Trophoblast cell (in vitro differentiated cells and primary cell): ENCODE measurements at regions not wholly inside any gene's neighbourhood (a gene's known extent, or its start where the extent isn't known, plus 50 kb on each side); places are given as distances from the start of the nearest gene placed in this dataset.

Experiments used
- DNase-seq, 2 donors: peaks; one replicate each; pipeline ENCODE4 v3.0.0-alpha.2; 2016
- H2AFZ ChIP-seq: 2 replicates; pipeline ENCODE4 v1.6.1; 2013; ENCODE audit warnings: low read length, moderate library complexity, mild to moderate bottlenecking; ENCODE audit not compliant: insufficient read depth, poor library complexity
- H2AK5ac ChIP-seq: 2 replicates; pipeline ENCODE4 v1.6.1; 2013; ENCODE audit warnings: mild to moderate bottlenecking, low read length
- H2BK120ac ChIP-seq: 2 replicates; pipeline ENCODE4 v1.6.1; 2013; ENCODE audit warnings: low read length, mild to moderate bottlenecking, moderate library complexity; ENCODE audit not compliant: insufficient read depth, poor library complexity
- H2BK12ac ChIP-seq: 2 replicates; pipeline ENCODE4 v1.6.1; 2013; ENCODE audit warnings: mild to moderate bottlenecking, low read length, moderate library complexity
- H2BK5ac ChIP-seq: 2 replicates; pipeline ENCODE4 v1.6.1; 2013; ENCODE audit warnings: low read length, low read depth, moderate library complexity, mild to moderate bottlenecking; ENCODE audit not compliant: poor library complexity
- H3K14ac ChIP-seq: 2 replicates; pipeline ENCODE4 v1.6.1; 2013; ENCODE audit warnings: mild to moderate bottlenecking, low read length
- H3K18ac ChIP-seq: 2 replicates; pipeline ENCODE4 v1.6.1; 2013; ENCODE audit warnings: mild to moderate bottlenecking, low read length
- H3K23ac ChIP-seq: 2 replicates; pipeline ENCODE4 v1.6.1; 2013; ENCODE audit warnings: low read length
- H3K27ac ChIP-seq: 2 replicates; pipeline ENCODE4 v1.5.1; 2013; ENCODE audit warnings: low read depth, mild to moderate bottlenecking, inconsistent platforms, low read length, moderate library complexity
- H3K27me3 ChIP-seq: 2 replicates; pipeline ENCODE4 v1.6.1; 2013; ENCODE audit warnings: inconsistent platforms, mild to moderate bottlenecking, low read length, moderate library complexity; ENCODE audit not compliant: insufficient read depth
- H3K36me3 ChIP-seq, 2 experiments: 1 replicate in 1 of 2; 2 replicates in 1 of 2; pipeline ENCODE4 v1.6.1; 2013; ENCODE audit warnings: low read length in 2 of 2, mild to moderate bottlenecking in 2 of 2, moderate library complexity in 1 of 2; ENCODE audit not compliant: insufficient read depth in 2 of 2, control insufficient read depth in 1 of 2
- H3K4ac ChIP-seq: 2 replicates; pipeline ENCODE4 v1.6.1; 2013; ENCODE audit warnings: low read depth, mild to moderate bottlenecking, low read length, moderate library complexity
- H3K4me1 ChIP-seq, 2 experiments: 1 replicate in 1 of 2; 2 replicates in 1 of 2; pipeline ENCODE4 v1.6.1; 2013; ENCODE audit warnings: low read length in 2 of 2, mild to moderate bottlenecking in 2 of 2, moderate library complexity in 1 of 2; ENCODE audit not compliant: insufficient read depth in 2 of 2, control insufficient read depth in 1 of 2
- H3K4me2 ChIP-seq: 2 replicates; pipeline ENCODE4 v1.6.1; 2013; ENCODE audit warnings: inconsistent platforms, mild to moderate bottlenecking, low read length, moderate library complexity
- H3K4me3 ChIP-seq: 2 replicates; pipeline ENCODE4 v1.5.1; 2013; ENCODE audit warnings: mild to moderate bottlenecking, low read depth, low read length, inconsistent platforms
- H3K79me1 ChIP-seq: one replicate; pipeline ENCODE4 v1.6.1; 2013; ENCODE audit warnings: low read length
- H3K79me2 ChIP-seq: 2 replicates; pipeline ENCODE4 v1.6.1; 2013; ENCODE audit warnings: low read length, mild to moderate bottlenecking; ENCODE audit not compliant: control insufficient read depth, insufficient read depth, poor library complexity
- H3K9ac ChIP-seq: 2 replicates; pipeline ENCODE4 v1.6.1; 2013; ENCODE audit warnings: mild to moderate bottlenecking, low read length
- H3K9me3 ChIP-seq: 2 replicates; pipeline ENCODE4 v1.6.1; 2013; ENCODE audit warnings: low read depth, mild to moderate bottlenecking, control low read depth, inconsistent platforms, low read length; ENCODE audit not compliant: insufficient read depth
- H4K12ac ChIP-seq: 2 replicates; pipeline ENCODE4 v1.6.1; 2013; ENCODE audit warnings: low read depth, mild to moderate bottlenecking, low read length, moderate library complexity
- H4K8ac ChIP-seq: 2 replicates; pipeline ENCODE4 v1.6.1; 2013; ENCODE audit warnings: low read depth, mild to moderate bottlenecking, low read length, moderate library complexity
- H4K91ac ChIP-seq: one replicate; pipeline ENCODE4 v1.6.1; 2013; ENCODE audit warnings: low read depth, mild to moderate bottlenecking, low read length, moderate library complexity
- WGBS: extraction: QIAGEN DNeasy Blood & Tissue Kit; methylation state at CpG from one replicate; pipeline ENCODE4 v1.1.7; 2013; ENCODE audit warnings: missing lambda C conversion rate; ENCODE audit not compliant: insufficient read length, insufficient coverage; ENCODE audit errors: extremely low coverage; 5-methylcytosine and 5-hydroxymethylcytosine counted together

GRCh38 chr4:100841911-100842310 lies 324.1 kb upstream of the EMCN start:
- Histone ChIP-seq H2AK5ac (no peak overlapping the region), H3K4me1 (no peaks in the 10 kb centered on the region)

GRCh38 chr4:100839712-100840111 lies 321.9 kb upstream of the EMCN start:
- Histone ChIP-seq H3K14ac (no peak overlapping the region), H3K4me1 (no peaks in the 10 kb centered on the region), H3K23ac (no peak overlapping the region), H3K27ac (no peak overlapping the region), H3K9ac (no peak overlapping the region), H4K12ac (no peak overlapping the region), H3K27me3 (no peaks in the 10 kb centered on the region), H3K18ac (no peak overlapping the region), H3K4me2 (no peak overlapping the region), H3K79me1 (no peaks in the 10 kb centered on the region), H4K8ac (no peak overlapping the region), H2AFZ (no peak overlapping the region), H3K36me3 (no peaks in the 10 kb centered on the region), H4K91ac (no peak overlapping the region), H3K4ac (no peak overlapping the region), H3K79me2 (no peaks in the 10 kb centered on the region), H2BK12ac (no peak overlapping the region), H3K4me3 (no peak overlapping the region), H3K9me3 (no peaks in the 10 kb centered on the region), H2AK5ac (no peak overlapping the region), H2BK120ac (no peak overlapping the region), H2BK5ac (no peak overlapping the region)
- no CpG with 5 or more reads among the region's 2 CpGs for WGBS
- no peak for DNase-seq

More at GRCh38 chr4:100841911-100842310, 324.1 kb upstream of the EMCN start:
- no peak overlapping the region for H3K27ac ChIP-seq
- no peak overlapping the region for H4K91ac ChIP-seq
- H3K4ac ChIP-seq = no peak overlapping the region
- no peak overlapping the region for H3K9ac ChIP-seq
- no peak overlapping the region for H4K12ac ChIP-seq
- H3K27me3 ChIP-seq = no peaks in the 10 kb centered on the region
- H3K14ac ChIP-seq = no peak overlapping the region
- H3K9me3 ChIP-seq = no peaks in the 10 kb centered on the region
- H3K79me2 ChIP-seq = no peaks in the 10 kb centered on the region
- no peak overlapping the region for H2BK120ac ChIP-seq
- no peaks in the 10 kb centered on the region for H3K36me3 ChIP-seq
- no peak overlapping the region for H2BK5ac ChIP-seq
- H3K79me1 ChIP-seq = no peaks in the 10 kb centered on the region
- no peak overlapping the region for H3K23ac ChIP-seq
- H4K8ac ChIP-seq = no peak overlapping the region
- no peak overlapping the region for H3K4me3 ChIP-seq
- H3K18ac ChIP-seq = no peak overlapping the region
- H2BK12ac ChIP-seq = no peak overlapping the region
- no peak overlapping the region for H3K4me2 ChIP-seq
- no peak overlapping the region for H2AFZ ChIP-seq
- DNase-seq = no peak
- no CpG with 5 or more reads among the region's 2 CpGs for WGBS

- Histone ChIP-seq H3K9me3 (no peaks in the 10 kb centered on the region), H3K79me1 (no peaks in the 10 kb centered on the region), H3K4ac (no peak overlapping the region), H4K8ac (no peak overlapping the region), H2AFZ (no peak overlapping the region), H3K18ac (no peak overlapping the region), H4K91ac (no peak overlapping the region), H3K23ac (no peak overlapping the region), H3K4me1 (no peaks in the 10 kb centered on the region), H2BK12ac (no peak overlapping the region), H3K14ac (no peak overlapping the region), H3K27me3 (no peaks in the 10 kb centered on the region), H4K12ac (no peak overlapping the region), H3K27ac (no peak overlapping the region), H3K4me2 (no peak overlapping the region), H2AK5ac (no peak overlapping the region), H3K9ac (no peak overlapping the region), H3K4me3 (no peak overlapping the region), H2BK5ac (no peak overlapping the region), H3K79me2 (no peaks in the 10 kb centered on the region), H3K36me3 (no peaks in the 10 kb centered on the region), H2BK120ac (no peak overlapping the region)
- no CpG with 5 or more reads among the region's 1 CpG for WGBS
- DNase-seq = no peak
Observed at GRCh38 chr4:100838286-100838685, 320.5 kb upstream of the EMCN start.

GRCh38 chr4:100836929-100837328 lies 319.1 kb upstream of the EMCN start:
- Histone ChIP-seq H3K79me1 (no peaks in the 10 kb centered on the region), H2BK120ac (no peak overlapping the region), H3K36me3 (no peaks in the 10 kb centered on the region), H3K23ac (no peak overlapping the region), H3K14ac (no peak overlapping the region), H3K27ac (no peak overlapping the region), H2BK12ac (no peak overlapping the region), H4K91ac (no peak overlapping the region), H2AFZ (no peak overlapping the region), H3K79me2 (no peaks in the 10 kb centered on the region), H3K9ac (no peak overlapping the region), H3K4ac (no peak overlapping the region), H4K12ac (no peak overlapping the region), H3K9me3 (no peaks in the 10 kb centered on the region), H3K4me1 (no peaks in the 10 kb centered on the region), H2BK5ac (no peak overlapping the region), H4K8ac (no peak overlapping the region), H3K4me3 (no peak overlapping the region), H3K27me3 (no peaks in the 10 kb centered on the region), H2AK5ac (no peak overlapping the region), H3K18ac (no peak overlapping the region), H3K4me2 (no peak overlapping the region)
- no CpG with 5 or more reads among the region's 1 CpG for WGBS
- DNase-seq = no peak
